Frontal cortex (tissue), 3 donors: ENCODE measurements at regions not wholly inside any gene's neighbourhood (a gene's known extent, or its start where the extent isn't known, plus 50 kb on each side); places are given as distances from the start of the nearest gene placed in this dataset.

ENCODE experiments used
- DNase-seq, 2 donors: peaks; one replicate each; pipeline ENCODE4 v3.0.0; 2012; ENCODE audit warnings: low spot score in 2 of 2
- FAIRE-seq: peaks from 2 replicates; lab custom pipeline; 2012; peaks lifted over from hg19 to GRCh38; lab: Jason Lieb, UNC
- donor health status: control.
- donor health status: control.
- donor health status: control.

GRCh38 chr18:30280861-30281470 is 761.6 kb downstream of the DSC3 start:
- FAIRE-seq (peak; percentile 10), DNase-seq (no peak)

- no peak for FAIRE-seq
Measured at GRCh38 chr18:30280186-30280585, 762.4 kb downstream of the DSC3 start.

GRCh38 chr18:30277676-30278075 is 764.9 kb downstream of the DSC3 start:
- no peak for FAIRE-seq
- DNase-seq: no peak

More at GRCh38 chr18:30280186-30280585, 762.4 kb downstream of the DSC3 start:
- DNase-seq: no peak

- DNase-seq (no peak), FAIRE-seq (no peak)
Measured at GRCh38 chr18:30271716-30272115, 770.8 kb downstream of the DSC3 start.

GRCh38 chr18:30265190-30265589 is 777.4 kb downstream of the DSC3 start:
- DNase-seq: no peak
- no peak for FAIRE-seq

GRCh38 chr18:30254331-30254730 is 788.2 kb downstream of the DSC3 start:
- FAIRE-seq (peak; percentile 55), DNase-seq (no peak)

GRCh38 chr18:30248056-30248455 is 794.5 kb downstream of the DSC3 start:
- no peak for DNase-seq

GRCh38 chr18:30245766-30246455 is 796.6 kb downstream of the DSC3 start:
- DNase-seq (no peak), FAIRE-seq (no peak)

More at GRCh38 chr18:30248056-30248455, 794.5 kb downstream of the DSC3 start:
- FAIRE-seq: no peak

- DNase-seq (no peak), FAIRE-seq (no peak)
Measured at GRCh38 chr18:30234755-30235154, 807.8 kb downstream of the DSC3 start.

- DNase-seq (no peak), FAIRE-seq (no peak)
Measured at GRCh38 chr18:30211112-30211511, 831.4 kb downstream of the DSC3 start.

GRCh38 chr18:30208546-30208945 is 834.0 kb downstream of the DSC3 start:
- no peak for FAIRE-seq
- no peak for DNase-seq

- DNase-seq: no peak
Measured at GRCh38 chr18:30192216-30192615, 850.3 kb downstream of the DSC3 start.

GRCh38 chr18:30186245-30186644 is 856.3 kb downstream of the DSC3 start:
- FAIRE-seq: peak; percentile 8
- no peak for DNase-seq

More at GRCh38 chr18:30192216-30192615, 850.3 kb downstream of the DSC3 start:
- FAIRE-seq: no peak

GRCh38 chr18:30177056-30177455 is 865.5 kb downstream of the DSC3 start:
- DNase-seq (no peak), FAIRE-seq (no peak)

- no peak for FAIRE-seq
- DNase-seq: no peak
Measured at GRCh38 chr18:30175621-30176225, 866.8 kb downstream of the DSC3 start.

- FAIRE-seq: no peak
- no peak for DNase-seq
Measured at GRCh38 chr18:30175061-30175574, 867.4 kb downstream of the DSC3 start.

GRCh38 chr18:30163573-30163972 is 879.0 kb downstream of the DSC3 start:
- DNase-seq (no peak), FAIRE-seq (no peak)

GRCh38 chr18:30160124-30160523 is 882.4 kb downstream of the DSC3 start:
- DNase-seq: no peak
- no peak for FAIRE-seq

GRCh38 chr18:30150586-30151250 is 891.8 kb downstream of the DSC3 start:
- no peak for FAIRE-seq
- no peak for DNase-seq

- FAIRE-seq (no peak), DNase-seq (no peak)
Measured at GRCh38 chr18:30149585-30149984, 893.0 kb downstream of the DSC3 start.
